Body of pancreas (tissue), 4 donors: ENCODE measurements at regions not wholly inside any gene's neighbourhood (a gene's known extent, or its start where the extent isn't known, plus 50 kb on each side); places are given as distances from the start of the nearest gene placed in this dataset.

ENCODE experiments used
- CTCF ChIP-seq, 7 experiments: fragments of 450-650 bp in 4 of 7; fragments of 200-600 bp in 3 of 7; sonication (generic) in 3 of 7; IDR thresholded peaks; one replicate each; pipeline ENCODE4 v1.5.1; 2016 to 2019; ENCODE audit warnings: antibody characterized with exemption in 7 of 7
- POLR2A ChIP-seq, 3 donors: fragments of 450-650 bp; IDR thresholded peaks; one replicate each; pipeline ENCODE4 v1.6.1; 2016; ENCODE audit warnings: antibody characterized with exemption in 3 of 3, mild to moderate bottlenecking in 2 of 3

- TF ChIP-seq CTCF (IDR thresholded peaks at IDR 0.05) (no peak), POLR2A (IDR thresholded peaks at IDR 0.05) (no peak)
These were observed 812.4 kb downstream of the KCTD16 start for GRCh38 chr5:144983101-144983500.
